GM21390 (cell line): ENCODE measurements at regions not wholly inside any gene's neighbourhood (a gene's known extent, or its start where the extent isn't known, plus 50 kb on each side); places are given as distances from the start of the nearest gene placed in this dataset.

Experiments
- ATAC-seq: cut with Tn5 transposase; IDR thresholded peaks from one replicate; pipeline ENCODE4 v1.9.1; 2021; ENCODE audit not compliant: unreplicated experiment

DNA sequence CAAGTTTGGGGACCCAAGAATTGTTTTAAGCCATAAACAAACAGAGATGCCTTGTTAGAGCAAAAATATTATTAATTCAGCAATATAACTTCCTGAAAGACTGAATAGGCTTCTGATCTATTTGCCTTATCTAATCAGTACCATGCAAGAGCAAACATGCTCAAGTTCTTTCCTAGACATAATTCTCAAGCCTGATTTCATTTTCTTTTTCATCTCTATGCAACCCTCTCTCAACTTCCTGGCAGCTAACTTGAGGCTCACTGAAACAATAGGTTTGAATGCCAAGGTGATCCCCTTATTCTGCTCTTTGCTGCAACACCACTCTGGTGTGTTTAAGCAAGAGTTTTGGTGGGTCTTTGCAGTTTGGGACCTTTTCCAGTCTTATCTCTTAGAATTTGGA lies 230.9 kb upstream of the CD96 start:
- no peak for ATAC-seq

DNA sequence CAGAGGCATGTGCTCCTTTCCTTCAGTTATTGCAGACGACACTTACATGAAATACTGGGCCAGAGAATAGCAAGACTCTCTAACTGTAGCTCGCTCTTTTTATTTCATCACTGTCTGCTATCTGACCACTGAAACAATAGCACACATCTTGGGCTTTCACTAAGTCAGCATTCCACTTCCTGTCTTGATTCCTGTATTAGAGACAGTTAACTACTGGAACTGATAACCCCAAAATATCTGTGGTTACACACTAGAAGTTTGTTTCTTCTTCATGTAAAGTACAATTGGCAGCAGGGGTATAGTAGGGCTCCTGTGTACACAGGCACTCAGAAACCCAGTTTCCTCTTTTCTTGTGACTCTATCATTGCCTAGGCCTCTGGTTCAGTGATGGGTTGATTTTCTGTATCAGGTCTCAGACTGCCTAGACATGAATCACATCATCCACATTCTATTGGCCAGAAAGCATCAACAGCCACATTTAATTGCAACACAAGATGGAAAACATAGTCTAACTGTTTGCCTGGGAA lies 230.2 kb upstream of the CD96 start:
- ATAC-seq = peak; percentile 92

DNA sequence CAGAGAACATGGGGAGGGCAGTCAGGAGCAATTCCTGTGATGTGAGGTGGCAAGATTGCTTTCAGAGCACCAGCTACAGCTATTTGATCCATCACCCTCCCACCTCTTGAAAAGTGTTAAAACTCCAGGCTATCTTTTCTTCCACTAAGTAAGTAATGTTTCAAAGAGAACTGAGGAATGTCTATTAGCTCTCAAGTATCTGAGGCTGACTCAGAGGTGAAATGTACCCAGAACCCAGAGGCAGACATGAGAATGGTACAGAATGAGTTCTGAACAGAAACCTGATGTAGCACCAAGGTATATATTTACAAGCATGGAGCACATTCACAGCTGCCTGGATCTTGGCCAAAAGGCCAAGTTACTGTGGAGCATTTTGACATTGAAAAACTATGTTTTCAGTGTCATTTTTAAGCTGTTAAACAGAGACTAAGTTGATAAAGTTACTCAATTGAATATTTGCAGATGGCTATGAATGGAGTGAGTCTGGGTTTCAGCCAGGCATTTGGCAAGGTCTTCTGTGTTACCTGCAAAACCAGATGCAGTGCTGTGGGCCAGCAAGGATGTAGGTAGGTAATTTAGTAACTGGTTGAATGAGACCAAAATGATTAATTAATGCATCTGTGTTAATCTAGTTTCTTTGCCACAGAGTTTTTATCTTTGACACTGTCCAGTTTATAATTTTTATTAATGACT lies 227.7 kb upstream of the CD96 start:
- no peak for ATAC-seq

DNA sequence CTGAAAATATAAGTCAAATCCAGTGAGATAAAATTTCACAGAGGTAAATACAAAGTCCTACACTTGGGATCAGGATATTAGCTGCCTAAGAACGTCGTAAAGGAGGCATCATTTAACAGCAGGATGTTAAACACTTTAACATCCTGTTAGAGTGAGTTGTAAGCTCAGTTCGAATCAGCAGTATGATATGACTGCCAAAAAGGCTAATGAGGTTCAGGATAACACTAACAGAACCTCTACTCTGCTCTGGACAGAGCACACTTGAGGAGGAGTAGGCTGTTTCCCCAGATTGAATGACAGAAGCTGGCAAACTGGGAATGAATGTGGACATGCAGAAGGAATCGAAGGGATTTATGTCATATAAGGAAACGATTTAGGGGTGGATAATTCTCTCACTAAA lies 227.1 kb upstream of the CD96 start:
- no peak for ATAC-seq

DNA sequence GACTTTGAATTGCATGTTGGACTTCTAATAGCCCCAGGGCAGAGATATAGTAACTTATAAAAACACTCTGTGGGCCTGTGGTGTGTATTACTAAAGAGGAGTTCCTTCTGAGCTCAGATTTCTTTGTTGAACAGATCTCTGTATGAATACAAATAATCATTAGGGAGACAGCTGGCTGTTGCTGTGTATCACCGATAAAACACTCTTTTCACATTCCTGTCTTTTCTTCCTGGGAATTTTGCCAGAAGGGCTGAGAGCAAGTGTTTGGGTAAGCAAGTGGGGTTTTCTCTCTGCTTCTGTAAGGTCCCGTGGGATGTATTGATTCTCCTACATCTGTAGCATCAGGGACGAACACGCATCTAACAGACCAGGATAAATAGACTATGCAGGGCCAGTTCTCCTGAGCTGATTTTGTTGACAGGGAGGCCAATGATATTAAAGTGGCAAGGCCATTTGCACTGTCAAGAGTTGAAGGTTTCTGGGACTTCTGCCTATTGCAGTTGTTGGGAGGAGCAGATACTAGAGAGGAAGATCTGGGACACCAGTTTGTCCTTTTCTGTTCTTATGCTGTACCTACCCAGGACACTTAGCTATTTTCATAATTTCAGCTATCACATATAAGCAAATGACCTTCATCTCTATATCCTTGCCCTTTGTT lies 225.9 kb upstream of the CD96 start:
- no peak for ATAC-seq

DNA sequence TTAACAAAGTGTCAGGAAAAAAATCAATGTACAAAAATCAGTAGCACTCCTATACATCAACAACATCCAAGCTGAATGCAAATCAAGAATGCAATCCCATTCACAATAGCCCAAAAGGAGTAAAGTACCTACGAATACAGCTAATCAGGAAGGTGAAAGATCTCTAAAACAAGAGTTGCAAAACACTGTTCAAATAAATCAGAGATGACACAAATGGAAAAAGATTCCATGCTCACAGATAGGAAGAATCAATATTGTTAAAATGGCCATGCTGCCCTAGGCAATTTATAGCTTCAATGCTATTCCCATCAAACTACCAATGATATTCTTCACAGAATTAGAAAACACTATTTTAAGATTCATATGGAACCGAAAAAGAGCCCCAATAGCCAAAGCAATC lies 223.7 kb upstream of the CD96 start:
- ATAC-seq = no peak

DNA sequence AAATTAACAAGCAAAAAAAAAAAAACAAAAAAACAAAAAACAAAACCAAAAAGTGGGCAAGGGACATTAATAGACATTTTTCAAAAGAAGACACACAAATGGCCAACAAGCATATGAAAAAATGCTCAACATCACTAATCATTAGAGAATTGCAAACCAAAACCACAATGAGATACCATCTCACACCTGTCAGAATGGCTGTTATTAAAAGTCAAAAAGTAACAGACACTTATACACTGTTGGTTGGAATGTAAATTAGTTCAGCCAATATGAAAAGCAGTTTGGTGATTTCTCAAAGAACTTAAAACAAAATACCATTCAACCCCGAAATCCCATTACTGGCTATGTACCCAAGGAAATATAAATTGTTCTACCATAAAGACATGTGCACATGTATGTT lies 222.4 kb upstream of the CD96 start:
- no peak for ATAC-seq

- no peak for ATAC-seq
Measured at GRCh38 chr3:111321786-111322185, 220.2 kb upstream of the CD96 start.

GRCh38 chr3:111323019-111323418 lies 219.0 kb upstream of the CD96 start:
- no peak for ATAC-seq

GRCh38 chr3:111324151-111324550 lies 217.8 kb upstream of the CD96 start:
- ATAC-seq = no peak

DNA sequence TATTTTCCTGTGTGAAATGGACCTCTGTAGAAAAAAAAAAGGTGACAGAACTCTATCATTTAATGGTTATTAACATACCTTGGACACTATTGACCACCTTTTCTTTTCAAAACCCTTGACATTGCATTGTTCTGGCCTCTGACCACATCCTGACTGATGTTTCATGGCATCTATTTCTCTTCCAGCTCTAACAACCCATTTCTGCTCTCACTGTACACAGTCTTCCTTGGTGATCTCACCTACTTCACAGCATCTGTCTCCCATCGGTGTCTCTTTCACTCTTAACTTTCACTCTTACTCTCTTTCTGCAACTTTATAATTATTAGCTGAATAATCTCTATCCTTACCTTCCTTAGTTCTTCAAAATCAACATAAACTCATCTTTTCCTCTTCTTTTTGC lies 217.4 kb upstream of the CD96 start:
- peak; percentile 59 for ATAC-seq

DNA sequence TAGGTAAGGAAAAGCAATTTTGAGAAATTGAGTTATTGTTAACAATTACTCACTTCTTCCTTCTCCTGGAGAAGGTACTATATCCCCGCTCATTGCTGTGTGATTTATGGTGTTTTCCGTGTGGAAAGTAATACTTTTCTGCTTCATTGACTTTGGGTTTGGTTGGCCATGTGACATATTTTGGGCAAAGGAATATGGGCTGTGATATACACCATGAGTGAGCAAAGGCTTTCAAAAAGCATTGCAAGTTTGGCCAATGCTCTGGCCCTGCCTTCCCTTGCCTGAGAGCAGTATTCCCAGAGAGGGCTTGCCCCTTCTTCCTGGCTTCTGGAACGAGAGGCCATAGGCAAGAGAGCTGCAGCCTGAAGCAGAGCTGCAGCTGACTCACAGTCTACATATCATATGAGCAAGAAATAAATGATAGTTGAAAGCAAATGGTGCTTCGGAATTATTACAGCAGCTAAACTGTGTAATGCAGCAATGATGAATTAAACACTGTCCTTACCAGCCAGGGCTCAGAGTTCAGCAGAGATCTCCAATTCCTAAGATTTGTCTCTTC lies 216.8 kb upstream of the CD96 start:
- ATAC-seq = no peak

- no peak for ATAC-seq
Measured at GRCh38 chr3:111326144-111326995, 215.6 kb upstream of the CD96 start.

GRCh38 chr3:111331306-111331705 lies 210.7 kb upstream of the CD96 start:
- ATAC-seq = no peak

- ATAC-seq = no peak
Measured at GRCh38 chr3:111331912-111332311, 210.1 kb upstream of the CD96 start.

DNA sequence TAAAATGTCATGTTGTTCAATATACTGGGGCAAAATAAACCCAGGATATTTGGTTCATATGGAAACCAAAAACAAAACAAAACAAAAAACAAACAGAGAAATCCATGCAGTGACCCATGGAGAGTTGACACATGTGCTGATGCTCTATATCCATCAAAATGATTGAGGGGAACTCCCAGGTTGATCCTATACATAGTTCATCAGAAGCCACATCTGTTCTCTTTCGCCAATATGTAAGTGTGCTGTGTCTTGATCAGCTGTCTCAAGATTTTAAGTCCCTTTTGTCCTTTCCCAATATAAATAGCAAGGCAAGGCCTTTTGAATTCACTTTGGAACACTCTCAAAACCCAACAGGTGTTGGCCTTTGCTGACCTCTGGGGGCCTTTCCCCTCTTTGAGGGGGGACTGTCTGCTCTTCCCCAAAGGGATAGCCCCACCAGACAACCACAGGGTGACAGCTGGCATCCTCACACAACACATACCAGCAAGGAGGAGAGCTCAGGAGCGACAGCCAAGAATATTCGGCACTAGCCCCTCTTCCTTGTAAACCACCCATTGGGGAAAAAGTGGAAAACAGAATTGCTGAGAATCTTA lies 209.4 kb upstream of the CD96 start:
- no peak for ATAC-seq

DNA sequence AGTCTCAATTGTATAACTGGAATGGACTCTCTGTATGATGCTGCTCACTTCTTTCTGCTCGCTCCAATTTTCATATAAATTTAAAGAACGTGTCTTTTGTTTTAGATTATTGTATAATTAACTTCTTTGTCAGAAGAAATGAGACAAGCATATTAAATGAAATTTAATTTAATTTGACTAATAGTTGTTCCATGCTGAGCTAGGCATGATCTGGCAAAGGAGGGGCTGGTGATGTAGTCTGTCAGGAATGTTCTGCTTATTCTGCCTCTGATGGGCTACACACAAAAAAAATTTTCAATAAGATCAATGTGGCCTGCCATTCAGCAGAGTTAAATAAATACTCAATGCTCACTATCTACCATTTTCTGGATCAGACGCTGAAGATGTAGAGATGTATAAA lies 208.4 kb upstream of the CD96 start:
- ATAC-seq = no peak

- no peak for ATAC-seq
Measured at GRCh38 chr3:111335512-111336303, 206.3 kb upstream of the CD96 start.

- peak; percentile 40 for ATAC-seq
Measured at GRCh38 chr3:111336511-111336910, 205.5 kb upstream of the CD96 start.

GRCh38 chr3:111338059-111338698 lies 203.8 kb upstream of the CD96 start:
- no peak for ATAC-seq
